ENCODE measurements at regions not wholly inside any gene's neighbourhood (a gene's known extent, or its start where the extent isn't known, plus 50 kb on each side); places are given as distances from the start of the nearest gene placed in this dataset. TPM values are rescaled to one million over a fixed set of nuclear protein-coding genes. Genes with fewer than 3 reads are reported as not detected.
"Not testable (repeated sequence)": the region's sequence is repeated elsewhere in the genome, so short reads cannot be mapped to it uniquely, and the experiment has no call there.

DNA sequence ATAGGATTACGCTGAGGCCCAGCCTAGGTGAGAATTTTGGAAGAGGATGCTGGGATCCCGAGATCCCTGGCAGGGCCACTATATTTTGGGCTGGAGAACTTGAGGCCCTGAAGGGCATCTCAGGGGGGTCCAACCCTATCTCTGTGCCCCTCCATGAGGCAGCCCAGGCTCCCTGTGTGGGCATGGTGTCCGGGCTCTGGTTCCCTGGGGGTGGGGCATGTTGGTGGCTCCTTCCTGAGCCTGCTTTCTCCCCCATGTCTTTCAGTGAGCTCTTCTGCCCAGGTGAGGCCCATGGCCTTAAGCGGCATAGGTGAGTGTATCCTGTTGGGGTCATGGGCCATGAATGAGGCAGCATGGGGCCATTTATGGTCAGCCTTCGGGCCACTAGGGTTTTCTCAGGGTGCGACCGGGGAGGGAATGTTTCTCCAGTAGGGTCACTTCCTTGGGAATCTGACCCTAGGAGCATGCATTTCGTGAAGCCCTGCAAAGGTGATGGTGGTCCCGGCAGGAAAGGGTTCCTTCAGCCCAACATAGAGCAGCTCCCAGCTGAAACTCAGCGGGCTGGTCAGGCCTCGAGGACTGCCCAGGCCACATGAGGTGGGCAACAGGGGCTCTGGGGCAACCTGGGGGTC, 191.3 kb downstream of the UBE3A start:
- no peak for DNase-seq (ENCODE audit: low spot score)

DNA sequence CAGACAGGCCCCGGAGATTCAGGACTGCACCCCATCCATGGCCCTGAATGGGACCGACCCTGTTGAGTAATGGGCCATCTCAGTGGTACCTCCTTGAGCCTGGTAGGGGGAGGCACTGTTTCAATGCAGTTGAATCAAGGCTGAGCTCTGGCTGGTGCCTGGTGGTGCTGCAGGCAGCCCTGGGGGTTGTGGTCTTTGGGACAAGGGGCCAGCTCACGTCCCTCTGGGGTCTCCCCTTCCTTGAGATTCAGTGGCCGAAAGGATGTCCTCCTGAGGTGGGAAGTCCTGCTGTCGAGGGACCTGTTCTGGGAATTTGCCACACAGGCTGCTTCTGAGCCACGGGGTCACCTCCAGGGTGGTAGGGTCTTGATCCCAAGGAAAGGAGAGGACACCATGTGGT, 190.7 kb downstream of the UBE3A start:
- not testable (repeated sequence) for DNase-seq (ENCODE audit: low spot score)

DNA sequence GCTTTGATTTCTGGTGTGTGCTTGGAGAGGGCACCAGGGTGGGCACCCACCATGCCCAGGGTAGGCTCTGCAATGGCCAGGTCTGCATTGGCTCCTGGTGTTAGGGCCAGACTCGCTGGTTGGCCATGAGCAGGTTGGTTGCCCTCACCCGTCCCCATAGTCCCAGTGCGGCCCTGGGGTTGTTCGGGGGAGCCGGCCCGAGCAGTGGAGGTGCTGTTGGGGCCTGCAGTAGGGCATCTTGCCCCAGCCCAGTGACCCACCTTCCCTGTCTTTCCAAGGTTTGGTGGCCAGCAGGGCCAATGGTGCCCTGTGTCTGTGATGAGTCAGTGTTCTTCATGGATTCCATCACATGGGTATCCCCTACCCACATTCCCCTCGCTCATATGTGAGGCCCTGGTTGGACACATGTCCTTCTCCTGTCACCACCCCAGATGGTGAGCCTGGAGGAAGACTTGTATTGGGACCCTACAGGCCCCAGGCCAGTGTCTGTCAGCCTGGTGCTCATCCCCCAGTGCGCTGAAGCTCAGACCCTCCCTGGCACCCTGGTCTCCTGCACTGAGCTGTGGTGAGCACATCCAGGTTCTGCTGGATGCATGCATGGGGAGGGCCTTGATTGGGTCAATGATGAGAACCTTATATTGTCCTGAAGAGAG, 190.1 kb downstream of the UBE3A start:
- no peak for DNase-seq (ENCODE audit: low spot score)

DNA sequence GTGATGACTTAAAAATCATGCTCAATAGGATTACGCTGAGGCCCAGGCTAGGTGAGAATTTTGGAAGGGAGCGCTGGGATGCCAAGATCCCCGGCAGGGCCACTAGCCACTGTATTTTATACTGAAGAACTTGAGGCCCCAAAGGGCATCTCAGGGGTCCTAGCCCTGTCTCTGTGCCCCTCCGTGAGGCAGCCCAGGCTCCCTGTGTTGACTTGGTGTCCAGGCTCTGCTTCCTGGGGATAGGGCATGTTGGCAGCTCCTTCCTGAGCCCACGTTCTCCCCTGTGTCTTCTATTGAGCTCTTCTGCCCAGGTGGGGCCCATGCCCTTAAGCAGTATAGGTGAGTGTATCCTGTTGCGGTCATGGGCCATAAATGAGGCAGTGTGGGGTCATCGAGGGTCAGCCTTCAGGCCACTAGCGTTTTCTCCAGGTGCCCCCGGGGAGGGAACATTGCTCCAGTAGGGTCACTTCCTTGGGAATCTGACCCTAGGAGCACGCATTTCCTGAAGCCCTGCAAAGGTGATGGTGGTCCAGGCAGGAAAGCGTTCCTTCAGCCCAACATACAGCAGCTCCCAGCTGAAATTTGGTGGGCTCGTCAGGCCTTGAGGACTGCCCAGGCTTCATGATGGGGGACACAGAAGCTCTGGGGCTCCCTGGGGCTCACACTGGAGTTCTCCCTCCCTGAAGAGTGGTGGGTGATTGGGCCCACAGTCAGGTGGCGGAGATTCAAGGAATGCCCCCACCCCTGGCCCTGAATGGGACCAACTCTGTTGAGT, 189.4 kb downstream of the UBE3A start:
- DNase-seq (ENCODE audit: low spot score) = no peak

DNA sequence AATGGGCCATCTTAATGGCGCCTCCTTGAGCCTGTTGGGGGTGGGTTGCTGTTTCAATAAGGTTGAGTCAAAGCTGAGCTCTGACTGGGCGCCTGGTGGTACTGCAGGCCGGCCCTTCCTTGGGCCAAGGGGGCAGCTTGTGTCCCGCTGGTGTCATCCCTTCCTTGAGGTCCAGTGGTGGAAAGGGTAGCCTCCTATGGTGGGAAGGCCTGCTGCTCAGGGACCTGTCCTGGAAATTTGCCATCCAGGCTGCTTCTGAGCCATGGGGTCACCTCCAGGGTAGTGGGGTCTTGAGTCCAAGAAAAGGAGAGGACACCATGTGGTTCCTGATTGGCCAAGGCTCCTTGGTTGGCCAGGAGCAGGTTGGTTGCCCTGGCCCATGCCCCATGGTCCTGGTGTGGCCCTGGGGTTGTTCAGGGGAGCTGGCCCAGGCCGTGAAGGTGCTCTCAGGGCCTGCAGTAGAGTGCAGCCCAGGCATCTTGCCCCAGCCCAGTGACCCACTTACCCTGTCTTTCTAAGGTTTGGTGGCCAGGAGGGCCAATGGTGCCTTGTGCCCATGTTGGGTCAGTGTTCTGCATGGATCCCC, 188.7 kb downstream of the UBE3A start:
- no peak for DNase-seq (ENCODE audit: low spot score)

DNA sequence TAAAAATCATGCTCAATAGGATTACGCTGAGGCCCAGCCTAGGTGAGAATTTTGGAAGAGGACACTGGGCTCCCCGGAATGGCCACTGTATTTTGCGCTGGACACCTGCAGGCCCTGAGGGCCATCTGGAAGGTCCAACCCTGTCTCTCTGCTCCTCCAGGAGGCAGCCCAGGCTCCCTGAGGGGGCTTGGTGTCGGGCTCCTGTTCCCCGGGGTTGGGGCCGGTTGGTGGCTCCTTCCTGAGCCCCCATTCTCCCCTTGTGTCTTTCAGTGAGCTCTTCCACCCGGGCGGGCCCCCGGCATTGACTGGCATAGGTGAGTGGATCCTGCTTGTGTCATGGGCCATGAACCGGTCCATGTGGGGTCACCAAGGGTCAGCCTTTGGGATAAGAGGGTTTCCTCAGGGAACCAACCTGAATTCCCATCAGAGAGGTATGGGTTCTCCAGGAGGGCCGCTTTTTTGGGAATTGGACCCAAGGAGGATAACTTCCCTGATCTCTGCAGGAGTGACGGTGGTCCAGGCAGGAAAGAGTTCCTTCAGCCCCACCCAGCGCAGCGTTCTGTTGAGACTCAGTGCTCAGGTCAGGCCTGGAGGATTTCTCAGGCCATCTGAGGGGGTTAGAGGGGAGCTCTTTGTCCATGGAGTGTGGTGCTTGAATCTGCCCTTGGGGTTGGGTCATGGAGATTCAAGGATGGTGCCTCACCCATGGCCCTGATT, 187.8 kb downstream of the UBE3A start:
- DNase-seq (ENCODE audit: low spot score) = no peak

DNA sequence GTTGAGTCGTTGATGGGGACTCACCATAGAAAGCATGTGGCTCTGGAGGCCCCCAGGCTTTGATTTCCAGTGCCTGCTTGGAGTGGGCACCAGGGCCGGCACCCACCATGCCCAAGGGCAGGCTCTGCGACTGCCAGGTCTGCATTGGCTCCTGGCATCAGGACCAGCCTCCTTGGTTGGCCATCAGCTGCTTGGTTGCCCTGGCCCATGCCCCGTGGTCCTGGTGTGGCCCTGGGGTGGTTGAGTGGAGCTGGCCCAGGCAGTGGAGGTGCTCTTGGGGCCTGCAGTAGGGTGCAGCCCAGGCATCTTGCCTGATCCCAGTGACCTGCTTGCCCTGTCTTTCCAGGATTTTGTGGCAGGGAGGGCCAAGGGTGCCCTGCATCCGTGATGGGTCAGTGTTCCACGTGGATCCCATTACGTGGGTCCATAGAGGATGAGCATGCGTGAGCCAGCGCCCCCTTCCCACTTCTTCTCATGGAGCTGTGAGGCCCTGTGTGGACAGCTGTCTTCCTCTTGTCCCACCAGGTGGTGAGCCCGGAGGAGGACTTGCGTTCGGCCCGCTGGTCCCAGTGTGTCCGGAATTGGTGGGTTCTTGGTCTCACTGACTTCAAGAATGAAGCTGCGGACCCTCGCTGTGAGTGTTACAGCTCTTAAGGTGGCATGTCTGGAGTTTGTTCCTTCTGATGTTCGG, 187.0 kb downstream of the UBE3A start:
- no peak for DNase-seq (ENCODE audit: low spot score)

DNA sequence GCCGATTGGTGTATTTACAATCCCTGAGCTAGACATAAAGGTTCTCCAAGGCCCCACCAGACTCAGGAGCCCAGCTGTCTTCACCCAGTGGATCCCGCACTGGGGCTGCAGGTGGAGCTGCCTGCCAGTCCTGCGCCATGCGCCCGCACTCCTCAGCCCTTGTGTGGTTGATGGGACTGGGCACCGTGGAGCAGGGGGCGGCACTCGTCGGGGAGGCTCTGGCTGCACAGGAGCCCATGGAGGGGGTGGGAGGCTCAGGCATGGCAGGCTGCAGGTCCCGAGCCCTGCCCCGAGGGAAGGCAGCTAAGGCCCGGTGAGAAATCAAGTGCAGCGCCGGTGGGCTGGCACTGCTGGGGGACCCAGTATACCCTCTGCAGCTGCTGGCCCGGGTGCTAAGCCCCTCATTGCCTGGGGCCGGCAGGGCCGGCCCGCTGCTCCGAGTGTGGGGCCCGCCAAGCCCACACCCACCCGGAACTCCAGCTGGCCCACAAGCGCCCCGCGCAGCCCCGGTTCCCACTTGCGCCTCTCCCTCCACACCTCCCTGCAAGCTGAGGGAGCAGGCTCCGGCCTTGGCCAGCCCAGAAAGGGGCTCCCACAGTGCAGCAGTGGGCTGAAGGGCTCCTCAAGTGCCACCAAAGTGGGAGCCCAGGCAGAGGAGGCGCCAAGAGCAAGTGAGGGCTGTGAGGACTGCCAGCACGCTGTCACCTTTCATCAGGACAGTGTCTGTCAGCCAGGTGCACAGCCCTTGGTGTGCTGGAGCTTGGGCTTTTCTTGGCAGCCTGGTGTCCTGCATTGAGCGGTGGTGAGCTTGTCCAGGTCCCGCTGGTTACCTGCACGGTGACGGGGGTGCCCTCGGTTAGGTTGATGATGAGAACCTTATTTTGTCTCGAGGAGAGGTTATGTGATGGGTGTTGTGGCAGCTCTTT, 185.5 kb downstream of the UBE3A start:
- not testable (repeated sequence) for DNase-seq (ENCODE audit: low spot score)

DNA sequence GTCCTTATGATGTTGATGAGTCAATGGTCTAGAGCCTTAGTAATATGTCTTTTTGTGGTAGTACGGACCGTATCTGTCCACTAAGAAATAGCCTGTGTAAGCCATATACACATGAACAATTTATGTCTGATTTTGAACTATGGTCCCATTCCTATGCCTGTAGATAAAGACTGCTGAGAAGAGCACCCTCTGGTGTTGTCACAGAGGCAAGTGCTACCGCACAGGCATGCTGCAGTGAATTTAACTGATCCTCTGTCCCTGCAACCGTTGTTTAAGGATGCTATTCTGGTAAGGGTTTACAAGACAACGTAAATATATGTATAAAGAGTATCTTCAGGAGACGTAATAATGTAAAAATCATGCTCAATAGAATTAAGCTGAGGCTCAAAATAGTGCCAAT, 170.7 kb downstream of the UBE3A start:
- DNase-seq (ENCODE audit: low spot score) = peak; percentile 31

Small RNA genes in the stretch of these regions (small RNA-seq; reads per million reads assigned to genes)
- gene RF00105 = not detected
- gene SNORD115-1 = not detected
- not detected for gene SNORD115-10
- not detected for gene SNORD115-11
- not detected for gene SNORD115-12
- not detected for gene SNORD115-14
- gene SNORD115-15 = not detected
- gene SNORD115-16 = not detected
- not detected for gene SNORD115-17
- not detected for gene SNORD115-18
- gene SNORD115-19 = not detected
- gene SNORD115-2 = not detected
- not detected for gene SNORD115-20
- gene SNORD115-21 = not detected
- not detected for gene SNORD115-22
- gene SNORD115-23 = not detected
- not detected for gene SNORD115-24
- gene SNORD115-25 = not detected
- gene SNORD115-27 = not detected
- gene SNORD115-28 = not detected
- gene SNORD115-29 = not detected
- not detected for gene SNORD115-3
- not detected for gene SNORD115-30
- gene SNORD115-31 = not detected
- not detected for gene SNORD115-32
- gene SNORD115-33 = not detected
- not detected for gene SNORD115-34
- not detected for gene SNORD115-35
- not detected for gene SNORD115-36
- not detected for gene SNORD115-37
- gene SNORD115-38 = not detected
- gene SNORD115-39 = not detected
- gene SNORD115-4 = not detected
- gene SNORD115-40 = not detected
- not detected for gene SNORD115-41
- gene SNORD115-42 = not detected
- gene SNORD115-43 = not detected
- gene SNORD115-44 = not detected
- not detected for gene SNORD115-45
- gene SNORD115-46 = not detected
- gene SNORD115-47 = not detected
- not detected for gene SNORD115-5
- not detected for gene SNORD115-6
- gene SNORD115-7 = not detected
- gene SNORD115-8 = not detected
- not detected for gene SNORD115-9
- not detected for gene SNORD116-1
- not detected for gene SNORD116-10
- gene SNORD116-11 = not detected
- not detected for gene SNORD116-12
- gene SNORD116-13 = not detected
- gene SNORD116-14 = not detected
- not detected for gene SNORD116-15
- not detected for gene SNORD116-16
- gene SNORD116-17 = not detected
- gene SNORD116-18 = not detected
- not detected for gene SNORD116-19
- not detected for gene SNORD116-2
- not detected for gene SNORD116-22
- not detected for gene SNORD116-23
- gene SNORD116-24 = not detected
- not detected for gene SNORD116-25
- not detected for gene SNORD116-29
- gene SNORD116-3 = not detected
- not detected for gene SNORD116-30
- not detected for gene SNORD116-5
- not detected for gene SNORD116-6
- gene SNORD116-7 = not detected
- not detected for gene SNORD116-8
- not detected for gene SNORD116-9
